Activated T-cell treated with anti-CD3 and anti-CD28 coated beads, Interleukin-2, amount 50 U/mL, for 24 hours (primary cell): ENCODE measurements at regions not wholly inside any gene's neighbourhood (a gene's known extent, or its start where the extent isn't known, plus 50 kb on each side); places are given as distances from the start of the nearest gene placed in this dataset.

Experiments
- DNase-seq: peaks from one replicate; pipeline ENCODE4 v3.0.0-alpha.2; 2020
- H3K27ac Mint-ChIP-seq: 2 replicates; pipeline ENCODE4 v1.8.0; 2020; ENCODE audit warnings: mild to moderate bottlenecking, mixed read lengths
- H3K27me3 Mint-ChIP-seq: 2 replicates; pipeline ENCODE4 v1.8.0; 2020; ENCODE audit warnings: mixed read lengths
- H3K36me3 Mint-ChIP-seq: 2 replicates; pipeline ENCODE4 v1.8.0; 2020; ENCODE audit warnings: low read depth, mixed read lengths
- H3K4me1 Mint-ChIP-seq: 2 replicates; pipeline ENCODE4 v1.8.0; 2020; ENCODE audit warnings: low read depth, mixed read lengths
- H3K4me3 Mint-ChIP-seq: 2 replicates; pipeline ENCODE4 v1.8.0; 2020; ENCODE audit warnings: mild to moderate bottlenecking, moderate library complexity, mixed read lengths
- H3K9me3 Mint-ChIP-seq: 2 replicates; pipeline ENCODE4 v1.8.0; 2020; ENCODE audit warnings: mixed read lengths

DNA sequence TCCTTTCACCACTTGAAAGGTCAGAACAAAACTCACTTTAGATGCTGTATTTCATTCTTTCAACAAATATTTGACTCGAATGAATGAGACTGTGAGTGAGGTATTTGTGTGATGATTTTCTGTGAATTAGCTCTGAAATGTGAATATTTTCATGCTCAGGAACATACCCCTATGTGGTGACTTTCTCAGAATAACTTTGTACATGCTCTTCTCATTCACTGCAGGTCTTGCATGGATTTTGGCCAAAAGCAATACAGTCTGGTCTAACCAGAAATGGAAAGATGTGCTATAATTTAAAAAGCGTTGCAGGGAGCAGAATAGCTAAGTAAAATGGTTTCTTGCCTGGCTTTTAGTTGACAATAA lies 75.5 kb downstream of the MYCN start:
- peaks cover 10% of the 10 kb centered on the region for H3K4me1 Mint-ChIP-seq
- no peak overlapping the region for H3K27ac Mint-ChIP-seq
- no peaks in the 10 kb centered on the region for H3K9me3 Mint-ChIP-seq
- no peak for DNase-seq
- no peak overlapping the region for H3K4me3 Mint-ChIP-seq
- H3K36me3 Mint-ChIP-seq = no peaks in the 10 kb centered on the region
- H3K27me3 Mint-ChIP-seq = peaks cover 42% of the 10 kb centered on the region

DNA sequence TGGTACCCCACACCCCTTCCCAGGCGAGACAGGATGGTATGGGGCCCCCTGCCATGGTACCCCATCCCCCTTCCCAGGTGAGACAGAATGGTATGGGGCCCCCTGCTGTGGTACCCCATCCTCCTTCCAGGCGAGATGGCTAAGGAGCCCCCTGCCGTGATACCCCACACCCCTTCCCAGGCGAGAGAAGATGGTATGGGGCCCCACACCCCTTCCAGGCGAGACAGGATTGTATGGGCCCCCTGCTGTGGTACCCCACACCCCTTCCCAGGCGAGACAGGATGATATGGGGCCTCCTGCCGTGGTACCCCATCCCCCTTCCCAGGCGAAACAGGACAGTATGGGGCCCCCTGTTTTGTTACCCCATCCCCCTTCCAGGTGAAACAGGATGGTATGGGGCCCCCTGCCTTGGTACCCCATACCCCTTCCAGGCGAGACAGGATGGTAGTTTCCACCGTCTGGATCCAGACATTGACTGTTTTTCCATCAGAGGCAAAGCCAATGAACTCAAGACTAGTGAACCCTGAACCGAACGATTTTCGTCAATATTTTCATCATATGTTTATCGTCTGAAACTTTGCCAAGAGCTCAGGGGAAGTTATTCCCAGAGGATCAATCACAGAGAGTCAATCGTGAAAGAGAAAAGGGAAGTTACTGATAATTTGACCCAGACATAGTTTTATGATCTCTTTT lies 75.0 kb downstream of the MYCN start:
- H3K4me3 Mint-ChIP-seq = no peak overlapping the region
- no peak overlapping the region for H3K27ac Mint-ChIP-seq
- H3K36me3 Mint-ChIP-seq = no peaks in the 10 kb centered on the region
- no peaks in the 10 kb centered on the region for H3K9me3 Mint-ChIP-seq
- H3K4me1 Mint-ChIP-seq = peaks cover 10% of the 10 kb centered on the region
- no peak for DNase-seq
- H3K27me3 Mint-ChIP-seq = peaks cover 42% of the 10 kb centered on the region

DNA sequence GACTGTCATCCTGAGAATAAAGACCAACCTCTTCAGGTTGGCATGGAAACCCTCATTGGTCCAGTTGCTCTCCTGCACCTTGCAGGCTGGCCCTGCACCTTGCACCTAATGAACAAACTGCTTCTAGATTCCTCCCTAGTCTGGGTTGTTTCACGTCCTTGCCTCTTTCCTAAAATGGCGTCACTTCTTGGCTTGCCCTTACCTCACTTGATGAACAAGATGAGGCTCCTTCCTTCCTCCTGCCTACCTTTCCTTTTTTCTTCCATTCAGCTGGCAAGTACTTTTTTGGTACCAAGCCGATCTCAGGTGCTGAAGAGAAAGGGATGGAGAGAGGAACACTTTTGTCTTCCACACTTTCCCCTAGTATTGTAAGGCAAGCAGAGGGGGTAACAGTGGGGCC lies 74.5 kb downstream of the MYCN start:
- Mint-ChIP-seq H3K9me3 (no peaks in the 10 kb centered on the region), H3K4me1 (peaks cover 10% of the 10 kb centered on the region), H3K27ac (no peak overlapping the region), H3K36me3 (no peaks in the 10 kb centered on the region), H3K27me3 (peaks cover 42% of the 10 kb centered on the region), H3K4me3 (no peak overlapping the region)
- no peak for DNase-seq

DNA sequence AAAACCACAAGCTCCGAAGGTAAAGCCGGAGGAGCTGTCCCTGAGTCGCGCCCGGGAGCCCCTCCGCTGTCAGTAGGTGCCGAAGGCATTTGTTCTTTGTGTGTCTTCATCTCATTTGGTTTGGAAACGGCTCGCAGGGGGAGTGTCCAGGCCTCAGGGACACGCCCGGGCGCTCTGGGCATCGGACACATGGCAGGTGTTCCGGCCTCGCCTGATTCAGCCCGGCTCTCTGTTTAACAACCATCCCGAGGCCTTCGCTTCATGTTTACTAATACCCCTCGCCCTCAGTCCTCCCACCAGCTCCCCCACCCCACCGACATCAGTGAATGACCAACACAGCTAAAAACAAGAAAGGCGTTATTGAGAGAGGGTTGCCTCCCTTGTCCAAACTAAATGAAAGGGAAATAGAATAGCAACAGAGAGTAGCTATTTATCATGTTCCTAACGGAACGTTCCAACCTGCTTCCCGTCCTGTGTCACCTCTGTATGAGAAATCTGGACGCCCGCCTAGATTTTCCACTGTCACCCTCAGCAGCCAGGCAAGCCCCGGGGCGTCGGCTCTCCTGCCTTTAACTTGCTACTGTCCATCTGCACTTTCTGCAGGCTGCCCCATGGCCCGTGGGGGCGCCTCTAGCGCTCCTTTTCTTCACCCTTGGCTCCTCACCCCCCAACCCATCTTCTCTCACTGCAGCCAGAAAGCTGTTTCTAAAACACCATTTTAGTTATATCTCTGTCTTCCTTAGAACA lies 73.9 kb downstream of the MYCN start:
- Mint-ChIP-seq H3K4me1 (peaks cover 10% of the 10 kb centered on the region), H3K36me3 (no peaks in the 10 kb centered on the region), H3K27ac (no peak overlapping the region), H3K4me3 (no peak overlapping the region), H3K27me3 (peaks cover 42% of the 10 kb centered on the region), H3K9me3 (no peaks in the 10 kb centered on the region)
- DNase-seq = no peak

DNA sequence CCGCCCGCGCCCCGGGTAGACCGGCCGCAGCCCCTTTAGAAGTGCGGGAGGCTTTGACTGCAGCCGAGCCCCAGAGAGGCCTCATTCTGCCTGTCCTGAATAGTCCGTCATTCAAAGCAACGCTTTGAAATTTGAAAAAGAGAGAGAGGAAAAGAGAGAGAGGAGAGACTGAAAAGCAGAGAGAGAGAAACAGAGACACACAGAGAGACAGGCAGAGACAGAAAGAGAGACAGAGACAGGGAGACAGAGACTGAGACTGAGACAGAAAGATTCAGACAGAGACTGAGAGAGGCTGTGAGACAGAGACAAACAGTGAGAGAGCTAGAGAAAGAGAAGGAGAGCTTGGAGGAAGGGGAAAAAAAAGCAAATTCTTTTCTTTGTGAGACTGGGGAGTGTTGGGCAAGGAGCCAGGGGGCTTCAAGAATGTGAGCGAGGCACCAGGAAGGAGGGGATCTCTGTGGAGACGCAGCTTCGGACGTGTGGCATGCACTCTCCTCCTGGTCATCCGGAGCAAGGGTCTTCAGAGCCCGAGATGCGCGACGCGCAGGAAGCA lies 73.1 kb downstream of the MYCN start:
- Mint-ChIP-seq H3K27me3 (peaks cover 42% of the 10 kb centered on the region), H3K27ac (no peak overlapping the region), H3K36me3 (no peaks in the 10 kb centered on the region), H3K9me3 (no peaks in the 10 kb centered on the region), H3K4me1 (peaks cover 10% of the 10 kb centered on the region), H3K4me3 (no peak overlapping the region)
- DNase-seq = no peak

DNA sequence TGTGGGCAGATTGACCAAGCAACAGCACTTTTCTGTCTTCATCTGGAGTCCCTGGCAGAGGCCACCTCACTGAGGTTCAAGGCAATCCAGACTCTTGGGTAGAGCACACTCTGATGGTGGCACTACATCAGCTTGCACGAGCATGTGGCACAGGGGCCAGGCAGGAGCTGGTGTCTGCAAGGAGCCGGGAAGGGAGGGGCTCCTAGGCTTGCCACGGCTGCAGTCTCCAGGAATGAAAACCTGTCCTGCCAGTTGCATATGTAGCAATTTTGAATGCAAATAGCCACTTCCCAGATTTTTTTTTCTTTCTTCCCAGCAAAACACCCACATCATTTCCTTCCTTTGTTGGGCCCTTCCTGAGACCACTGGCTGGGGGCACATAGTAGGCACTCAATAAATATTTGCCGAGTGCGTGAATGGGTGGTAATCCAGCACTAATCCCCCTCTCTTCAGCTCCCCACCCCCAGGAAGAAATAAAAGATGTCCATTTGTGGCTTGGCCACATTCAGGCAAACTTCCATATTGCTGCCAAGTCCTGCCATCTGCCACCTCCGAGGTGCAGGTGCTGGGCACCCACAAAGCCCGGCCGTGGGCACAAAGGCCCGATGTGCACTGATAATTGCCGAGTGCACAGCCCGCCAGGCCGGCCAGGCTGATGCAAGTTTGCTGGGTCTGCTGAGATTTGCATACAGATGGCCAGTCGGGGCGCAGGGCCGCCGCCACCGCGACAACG lies 72.4 kb downstream of the MYCN start:
- Mint-ChIP-seq H3K27ac (no peak overlapping the region), H3K9me3 (no peaks in the 10 kb centered on the region), H3K4me3 (no peak overlapping the region), H3K4me1 (peaks cover 10% of the 10 kb centered on the region), H3K27me3 (peaks cover 40% of the 10 kb centered on the region), H3K36me3 (no peaks in the 10 kb centered on the region)
- DNase-seq = no peak

DNA sequence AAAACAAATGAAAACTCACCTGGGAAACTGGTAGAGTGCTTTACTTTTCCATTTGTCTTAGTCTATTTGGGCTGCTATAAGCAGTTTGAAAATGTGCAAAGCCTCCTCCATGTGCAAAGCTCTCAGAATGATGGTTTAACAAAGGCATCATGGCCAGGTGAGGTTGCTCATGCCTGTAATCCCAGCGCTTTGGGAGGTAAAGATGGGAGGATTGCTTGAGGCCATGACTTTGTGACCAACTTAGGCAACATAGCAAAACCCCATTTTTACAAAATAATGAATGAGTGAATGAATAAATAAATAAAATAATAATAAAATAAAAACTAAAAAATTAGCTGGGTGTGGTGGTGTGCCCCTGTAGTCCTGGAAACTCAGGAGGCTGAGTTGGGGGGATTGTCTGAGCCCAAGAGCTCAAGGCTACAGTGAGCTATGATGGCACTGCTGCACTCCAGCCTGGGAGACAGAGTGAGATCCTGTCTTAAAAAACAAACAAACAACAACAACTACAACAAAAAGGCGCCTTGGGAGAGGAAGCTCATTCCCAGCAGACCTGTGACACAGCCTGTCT lies 71.8 kb downstream of the MYCN start:
- H3K27ac Mint-ChIP-seq = no peak overlapping the region
- DNase-seq = no peak
- peaks cover 6% of the 10 kb centered on the region for H3K4me1 Mint-ChIP-seq
- H3K27me3 Mint-ChIP-seq = peaks cover 37% of the 10 kb centered on the region
- H3K36me3 Mint-ChIP-seq = no peaks in the 10 kb centered on the region
- H3K9me3 Mint-ChIP-seq = no peaks in the 10 kb centered on the region
- H3K4me3 Mint-ChIP-seq = no peak overlapping the region

DNA sequence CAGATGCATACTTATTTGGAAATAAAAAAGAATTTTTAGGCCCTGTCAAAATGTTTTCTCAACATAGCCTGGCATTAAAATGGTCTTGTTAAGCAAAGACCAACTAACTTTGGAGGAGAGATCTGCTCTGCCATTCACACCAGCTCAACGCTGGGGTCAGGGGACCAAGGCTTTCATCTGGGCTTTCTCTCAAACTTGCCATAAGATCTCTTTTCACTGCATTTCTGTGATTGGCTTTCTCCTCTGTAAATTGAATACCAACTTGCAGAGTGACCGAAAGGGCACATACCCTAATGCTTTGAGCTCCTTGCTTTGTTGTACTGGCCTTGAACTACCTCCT lies 71.2 kb downstream of the MYCN start:
- Mint-ChIP-seq H3K27ac (no peak overlapping the region), H3K9me3 (no peaks in the 10 kb centered on the region), H3K4me1 (peaks cover 6% of the 10 kb centered on the region), H3K27me3 (peaks cover 37% of the 10 kb centered on the region), H3K4me3 (no peak overlapping the region), H3K36me3 (no peaks in the 10 kb centered on the region)
- no peak for DNase-seq

DNA sequence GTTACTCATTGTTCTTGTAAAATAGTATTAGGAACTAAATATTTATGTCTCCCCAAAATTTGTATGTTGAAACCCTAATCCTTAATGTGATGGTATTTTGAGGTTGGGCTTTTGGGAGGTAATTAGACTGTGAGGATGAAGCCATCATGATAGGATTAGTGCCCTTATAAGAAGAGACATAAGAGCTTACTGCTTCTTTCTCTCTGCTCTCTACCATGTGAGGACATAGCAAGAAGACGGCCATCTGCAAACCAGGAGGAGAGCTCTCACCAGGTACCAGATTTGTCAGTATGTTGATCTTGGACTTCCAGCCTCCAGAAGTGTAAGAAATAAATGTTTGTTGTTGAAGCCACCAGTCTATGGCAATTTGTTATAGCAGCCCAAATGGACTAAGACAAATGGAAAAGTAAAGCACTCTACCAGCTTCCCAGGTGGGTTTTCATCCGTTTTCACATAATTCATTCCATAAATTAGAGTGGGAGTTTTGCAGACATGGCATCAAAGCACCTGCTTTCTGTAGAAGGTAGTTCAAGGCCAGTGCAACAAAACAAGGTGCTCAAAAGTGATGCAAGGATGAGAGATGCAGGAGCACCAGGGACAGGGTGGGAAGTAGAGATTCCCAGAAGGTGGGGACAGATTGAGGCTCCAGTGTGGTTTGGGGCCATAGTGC lies 70.7 kb downstream of the MYCN start:
- no peak overlapping the region for H3K4me3 Mint-ChIP-seq
- peaks cover 6% of the 10 kb centered on the region for H3K4me1 Mint-ChIP-seq
- no peaks in the 10 kb centered on the region for H3K36me3 Mint-ChIP-seq
- no peaks in the 10 kb centered on the region for H3K9me3 Mint-ChIP-seq
- peaks cover 37% of the 10 kb centered on the region for H3K27me3 Mint-ChIP-seq
- DNase-seq = no peak
- no peak overlapping the region for H3K27ac Mint-ChIP-seq

DNA sequence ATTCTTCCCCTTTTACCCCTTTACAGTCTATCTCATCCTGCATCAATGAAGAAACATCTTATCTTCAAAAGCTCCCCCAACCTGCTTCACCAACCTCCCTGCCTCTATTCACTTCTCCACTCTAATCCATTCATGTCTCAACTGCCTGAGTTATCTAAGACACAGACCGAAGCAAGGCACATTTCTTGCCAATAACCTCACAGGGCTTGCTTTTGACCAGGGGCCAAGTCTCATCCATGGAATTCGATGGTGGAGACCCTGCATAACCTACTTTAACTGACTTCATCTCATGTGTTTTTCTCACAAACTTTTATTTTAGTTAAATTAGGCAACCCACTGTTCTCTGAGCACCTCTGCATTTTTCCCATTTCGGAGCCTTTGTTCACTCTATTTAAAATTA lies 69.7 kb downstream of the MYCN start:
- Mint-ChIP-seq H3K4me3 (no peak overlapping the region), H3K36me3 (no peaks in the 10 kb centered on the region), H3K9me3 (no peaks in the 10 kb centered on the region), H3K27ac (no peak overlapping the region), H3K4me1 (peaks cover 6% of the 10 kb centered on the region), H3K27me3 (peaks cover 30% of the 10 kb centered on the region)
- no peak for DNase-seq

DNA sequence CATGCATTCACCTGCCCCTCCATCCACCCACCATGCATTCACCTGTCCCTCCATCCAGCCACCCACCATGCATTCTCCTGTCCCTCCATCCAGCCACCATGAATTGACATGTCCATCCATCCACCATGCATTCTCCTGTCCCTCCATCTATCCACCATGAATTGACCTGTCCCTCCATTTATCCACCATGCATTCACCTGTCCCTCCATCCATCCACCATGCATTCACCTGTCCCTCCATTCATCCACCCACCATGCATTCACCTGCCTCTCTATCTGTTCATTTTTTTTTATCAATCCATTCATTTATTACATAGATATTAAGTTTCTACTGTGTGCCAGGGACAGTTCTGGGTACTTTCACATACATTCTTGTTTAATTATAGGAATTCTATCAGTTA lies 69.2 kb downstream of the MYCN start:
- Mint-ChIP-seq H3K4me1 (peaks cover 6% of the 10 kb centered on the region), H3K27me3 (peaks cover 26% of the 10 kb centered on the region), H3K27ac (no peak overlapping the region), H3K4me3 (no peak overlapping the region), H3K9me3 (no peaks in the 10 kb centered on the region), H3K36me3 (no peaks in the 10 kb centered on the region)
- no peak for DNase-seq

DNA sequence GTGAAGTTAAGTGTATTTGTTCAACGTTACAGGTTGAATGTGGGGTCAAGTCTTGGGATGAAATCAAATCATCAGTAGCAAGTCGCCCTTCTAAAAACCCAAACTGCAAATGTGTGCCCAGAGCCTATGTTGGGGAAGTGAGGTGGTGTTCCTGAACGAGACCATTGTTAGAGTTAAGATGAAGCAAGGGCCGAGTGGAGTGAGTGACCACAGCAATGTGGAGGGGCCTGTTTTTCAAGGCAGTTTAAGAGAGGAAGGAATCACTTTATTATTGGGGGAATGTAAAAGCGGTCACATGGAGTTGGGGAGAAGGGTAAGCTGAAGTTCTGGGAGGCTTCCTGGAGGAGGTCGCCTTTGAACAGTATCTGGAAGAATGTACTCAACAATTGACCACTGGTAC lies 68.5 kb downstream of the MYCN start:
- H3K27ac Mint-ChIP-seq = no peak overlapping the region
- DNase-seq = no peak
- H3K9me3 Mint-ChIP-seq = no peaks in the 10 kb centered on the region
- H3K36me3 Mint-ChIP-seq = no peaks in the 10 kb centered on the region
- H3K4me3 Mint-ChIP-seq = no peak overlapping the region
- H3K27me3 Mint-ChIP-seq = peaks cover 22% of the 10 kb centered on the region
- H3K4me1 Mint-ChIP-seq = peaks cover 6% of the 10 kb centered on the region

DNA sequence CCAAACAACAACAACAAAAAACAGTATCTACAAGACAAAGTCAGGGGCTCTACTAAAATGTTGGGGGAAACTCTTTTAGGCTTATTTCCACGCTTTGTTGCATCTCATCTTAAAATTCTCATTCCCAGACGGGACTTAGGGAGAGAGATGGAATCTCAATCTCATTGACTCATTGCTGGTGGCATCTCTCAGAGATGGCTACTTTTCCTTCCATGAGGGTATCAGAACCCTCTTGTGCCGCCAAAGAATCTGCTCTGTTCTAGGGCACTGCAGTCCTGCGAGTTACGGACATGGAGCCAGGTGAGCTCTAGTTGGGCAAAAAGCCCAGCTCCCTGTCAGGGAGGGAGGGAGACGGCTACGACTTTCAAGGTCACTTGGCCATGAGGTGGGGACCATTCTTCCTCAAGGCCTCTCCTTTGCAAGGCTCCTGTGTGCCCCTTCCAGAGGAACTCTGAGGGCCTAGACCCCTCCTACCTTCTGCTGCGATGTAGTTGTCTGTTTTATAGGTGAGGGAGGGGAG lies 68.0 kb downstream of the MYCN start:
- DNase-seq = no peak
- Mint-ChIP-seq H3K9me3 (no peaks in the 10 kb centered on the region), H3K27ac (no peak overlapping the region), H3K4me3 (no peak overlapping the region), H3K27me3 (peaks cover 17% of the 10 kb centered on the region), H3K4me1 (peaks cover 2% of the 10 kb centered on the region), H3K36me3 (no peaks in the 10 kb centered on the region)
